ENCODE measurements at regions not wholly inside any gene's neighbourhood (a gene's known extent, or its start where the extent isn't known, plus 50 kb on each side); places are given as distances from the start of the nearest gene placed in this dataset.

DNA sequence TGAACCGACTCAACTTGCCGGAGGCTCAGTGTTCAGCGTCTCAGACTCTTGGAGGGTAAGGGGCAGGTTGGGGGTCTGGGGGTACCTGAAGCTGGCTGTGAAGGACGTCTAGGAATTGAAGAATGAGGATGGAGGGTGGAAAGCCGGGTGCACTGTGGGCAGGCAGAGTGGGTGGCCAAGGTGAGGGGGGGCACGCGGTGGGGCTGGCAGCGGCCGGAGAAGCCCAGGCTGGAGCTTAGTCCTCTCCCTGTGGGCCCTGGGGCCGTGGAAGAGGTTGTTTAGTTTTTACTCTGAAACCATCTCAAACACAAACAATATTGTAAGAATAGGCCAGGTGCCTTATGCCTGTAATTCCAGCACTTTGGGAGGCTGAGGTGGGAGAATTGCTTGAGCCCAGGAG lies 83.4 kb downstream of the UNCX start:
- H3K4me1 ChIP-seq = no peaks in the 10 kb centered on the region
- DNase-seq (ENCODE audit: extremely low spot score in 2 of 2) = no peak
- no peaks in the 10 kb centered on the region for H3K27me3 ChIP-seq
- no peak overlapping the region for H3K27ac ChIP-seq
- TF ChIP-seq, protein P1, sequence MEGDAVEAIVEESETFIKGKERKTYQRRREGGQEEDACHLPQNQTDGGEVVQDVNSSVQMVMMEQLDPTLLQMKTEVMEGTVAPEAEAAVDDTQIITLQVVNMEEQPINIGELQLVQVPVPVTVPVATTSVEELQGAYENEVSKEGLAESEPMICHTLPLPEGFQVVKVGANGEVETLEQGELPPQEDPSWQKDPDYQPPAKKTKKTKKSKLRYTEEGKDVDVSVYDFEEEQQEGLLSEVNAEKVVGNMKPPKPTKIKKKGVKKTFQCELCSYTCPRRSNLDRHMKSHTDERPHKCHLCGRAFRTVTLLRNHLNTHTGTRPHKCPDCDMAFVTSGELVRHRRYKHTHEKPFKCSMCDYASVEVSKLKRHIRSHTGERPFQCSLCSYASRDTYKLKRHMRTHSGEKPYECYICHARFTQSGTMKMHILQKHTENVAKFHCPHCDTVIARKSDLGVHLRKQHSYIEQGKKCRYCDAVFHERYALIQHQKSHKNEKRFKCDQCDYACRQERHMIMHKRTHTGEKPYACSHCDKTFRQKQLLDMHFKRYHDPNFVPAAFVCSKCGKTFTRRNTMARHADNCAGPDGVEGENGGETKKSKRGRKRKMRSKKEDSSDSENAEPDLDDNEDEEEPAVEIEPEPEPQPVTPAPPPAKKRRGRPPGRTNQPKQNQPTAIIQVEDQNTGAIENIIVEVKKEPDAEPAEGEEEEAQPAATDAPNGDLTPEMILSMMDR (IDR thresholded peaks at IDR 0.05) = no peak
- TF ChIP-seq POLR2A (IDR thresholded peaks at IDR 0.05) (no peak), POLR2AphosphoS5 (IDR thresholded peaks at IDR 0.05; ENCODE audit: insufficient read depth in 1 of 2, low read depth in 1 of 2) (no peak)
- no peaks in the 10 kb centered on the region for H3K36me3 ChIP-seq
- intact Hi-C loops (cut with DNase I) = no loop called here
- H3K9me3 ChIP-seq = no peaks in the 10 kb centered on the region
- H3K4me3 ChIP-seq = no peak overlapping the region

DNA sequence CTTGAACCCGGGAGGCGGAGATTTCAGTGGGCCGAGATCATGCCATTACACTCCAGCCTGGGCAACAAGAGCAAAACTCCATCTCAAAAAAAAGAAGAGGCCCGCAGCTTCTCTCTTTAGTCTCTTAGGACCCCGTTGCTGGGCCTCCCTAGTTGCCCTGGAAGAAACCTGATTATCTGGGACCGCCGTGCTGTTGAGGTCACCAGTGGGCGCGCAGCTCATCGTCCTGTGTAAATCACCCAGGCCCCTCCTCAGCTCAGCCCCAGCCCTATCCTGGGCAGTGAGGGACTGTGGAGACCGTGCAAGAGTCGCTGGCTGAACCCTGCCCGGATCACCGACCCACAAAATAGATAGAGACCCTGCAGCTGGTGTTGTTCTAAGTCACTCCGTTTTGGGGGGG lies 85.0 kb downstream of the UNCX start:
- DNase-seq (ENCODE audit: extremely low spot score in 2 of 2) = no peak
- Histone ChIP-seq H3K27ac (no peak overlapping the region), H3K4me3 (no peak overlapping the region), H3K27me3 (no peaks in the 10 kb centered on the region), H3K36me3 (no peaks in the 10 kb centered on the region), H3K9me3 (no peaks in the 10 kb centered on the region), H3K4me1 (no peaks in the 10 kb centered on the region)
- TF ChIP-seq POLR2A (IDR thresholded peaks at IDR 0.05) (no peak), POLR2AphosphoS5 (IDR thresholded peaks at IDR 0.05; ENCODE audit: insufficient read depth in 1 of 2, low read depth in 1 of 2) (no peak)
- TF ChIP-seq, protein P1 (IDR thresholded peaks at IDR 0.05) = no peak
- intact Hi-C loops (cut with DNase I) = no loop called here

DNA sequence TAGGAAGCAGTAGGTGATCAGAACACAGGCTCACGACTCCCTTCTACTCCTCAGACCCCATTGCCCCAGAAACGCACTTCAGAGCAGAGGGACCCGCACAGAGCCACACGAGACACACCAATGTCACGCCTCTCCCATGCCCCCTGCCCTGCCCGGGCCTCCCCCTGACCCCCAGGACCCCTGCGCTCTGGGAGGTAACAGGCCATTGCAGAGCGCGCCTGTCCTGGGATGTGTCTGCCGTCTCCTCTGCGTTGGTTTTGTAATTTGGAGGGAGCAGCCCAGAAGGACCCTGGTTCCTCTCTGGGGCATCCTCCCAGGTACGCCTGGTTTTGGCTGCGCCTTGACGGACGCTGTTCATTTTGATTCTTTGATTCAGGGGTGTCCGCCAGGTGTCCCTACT lies 85.4 kb downstream of the UNCX start:
- Histone ChIP-seq H3K4me3 (no peak overlapping the region), H3K4me1 (no peaks in the 10 kb centered on the region), H3K27me3 (no peaks in the 10 kb centered on the region), H3K36me3 (no peaks in the 10 kb centered on the region), H3K27ac (no peak overlapping the region), H3K9me3 (no peaks in the 10 kb centered on the region)
- no peak for DNase-seq (ENCODE audit: extremely low spot score in 2 of 2)
- intact Hi-C loops (cut with DNase I) = no loop called here
- TF ChIP-seq POLR2AphosphoS5 (IDR thresholded peaks at IDR 0.05; ENCODE audit: insufficient read depth in 1 of 2, low read depth in 1 of 2) (no peak), POLR2A (IDR thresholded peaks at IDR 0.05) (no peak)
- TF ChIP-seq, protein P1 (IDR thresholded peaks at IDR 0.05) = no peak

DNA sequence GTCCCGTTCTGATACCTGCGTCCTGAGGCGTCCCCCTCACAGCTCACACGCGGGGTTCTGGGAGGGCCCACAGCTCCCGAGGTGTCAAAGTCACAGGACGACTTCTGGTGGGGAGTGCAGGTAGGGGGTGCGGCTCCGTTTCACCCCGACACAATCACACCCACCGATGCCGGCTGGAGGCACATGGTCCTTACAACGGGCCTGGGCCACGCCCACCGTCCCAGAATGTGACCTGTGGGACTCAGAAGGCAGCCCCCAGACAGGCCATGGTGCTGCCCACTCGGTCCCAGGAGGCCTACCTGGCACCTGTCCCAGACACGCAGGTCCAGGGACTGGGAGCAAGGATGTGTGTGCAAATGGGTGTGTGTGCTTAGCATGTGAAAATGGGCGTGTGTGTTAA lies 86.0 kb downstream of the UNCX start:
- no peak for TF ChIP-seq POLR2A (IDR thresholded peaks at IDR 0.05)
- TF ChIP-seq POLR2AphosphoS5 (IDR thresholded peaks at IDR 0.05; ENCODE audit: insufficient read depth in 1 of 2, low read depth in 1 of 2) = no peak
- TF ChIP-seq, protein P1 (IDR thresholded peaks at IDR 0.05) = no peak
- H3K4me3 ChIP-seq = no peak overlapping the region
- no peak overlapping the region for H3K27ac ChIP-seq
- no peaks in the 10 kb centered on the region for H3K9me3 ChIP-seq
- H3K27me3 ChIP-seq = no peaks in the 10 kb centered on the region
- H3K4me1 ChIP-seq = no peaks in the 10 kb centered on the region
- DNase-seq (ENCODE audit: extremely low spot score in 2 of 2) = no peak
- intact Hi-C loops (cut with DNase I) = no loop called here
- no peaks in the 10 kb centered on the region for H3K36me3 ChIP-seq

DNA sequence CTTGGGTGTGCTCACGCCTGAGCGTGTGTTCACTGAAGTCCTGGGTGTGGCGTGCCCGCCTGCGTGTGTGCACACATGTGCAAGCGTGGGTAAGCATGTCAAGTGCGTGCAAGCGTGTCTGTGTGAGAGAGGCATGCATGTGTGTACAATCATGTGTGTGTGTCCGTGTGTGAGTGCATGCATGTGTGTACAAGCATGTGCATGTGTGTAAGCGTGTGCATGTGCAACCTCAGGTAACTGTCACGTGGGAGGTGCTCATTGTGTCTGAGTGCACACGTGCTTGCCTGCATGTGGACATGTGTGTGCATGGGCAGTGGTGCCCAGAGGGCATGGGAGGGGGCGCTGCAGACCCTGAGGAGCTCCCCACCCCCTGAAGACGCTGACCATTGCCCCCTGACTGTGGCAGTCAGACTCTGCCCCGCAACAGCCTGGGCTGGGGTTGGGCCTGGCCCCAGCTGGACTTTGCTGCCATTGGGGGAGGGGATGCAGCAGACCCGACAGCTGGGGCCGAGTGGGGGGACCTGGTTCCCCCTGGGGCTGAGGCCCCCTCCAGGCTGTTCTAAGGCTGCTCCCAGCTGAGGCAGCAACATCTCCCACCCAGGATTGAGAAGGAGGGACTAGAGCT lies 88.1 kb downstream of the UNCX start:
- Histone ChIP-seq H3K4me3 (no peak overlapping the region), H3K9me3 (no peaks in the 10 kb centered on the region), H3K36me3 (no peaks in the 10 kb centered on the region), H3K4me1 (no peaks in the 10 kb centered on the region), H3K27me3 (no peaks in the 10 kb centered on the region), H3K27ac (no peak overlapping the region)
- TF ChIP-seq POLR2AphosphoS5 (IDR thresholded peaks at IDR 0.05; ENCODE audit: insufficient read depth in 1 of 2, low read depth in 1 of 2) (no peak), POLR2A (IDR thresholded peaks at IDR 0.05) (no peak)
- TF ChIP-seq, protein P1 (IDR thresholded peaks at IDR 0.05) = no peak
- DNase-seq (ENCODE audit: extremely low spot score in 2 of 2) = no peak
- intact Hi-C loops (cut with DNase I) = no loop called here
